HepG2 (cell line): ENCODE measurements at regions not wholly inside any gene's neighbourhood (a gene's known extent, or its start where the extent isn't known, plus 50 kb on each side); places are given as distances from the start of the nearest gene placed in this dataset.

ENCODE experiments used
- ATAC-seq: fragments of 200-7000 bp; cut with Tn5 transposase; 3 replicates; pipeline ENCODE4 v1.9.1; 2020; ENCODE audit warnings: mild to moderate bottlenecking, moderate library complexity
- BruUV-seq: library from RNA; stranded (reverse); fragments of 400-500 nt; replicated peaks from 2 replicates; lab custom pipeline; 2021; lab: Mats Ljungman, UMichigan
- CTCF ChIA-PET: fragments of 300-600 bp; formaldehyde crosslinking; extraction: SDS; loops from one replicate; lab custom pipeline; 2021; ENCODE audit warnings: low total read pairs, inconsistent platforms, low intra/inter-chr PET ratio; lab: Yijun Ruan, JAX
- POLR2A ChIA-PET: fragments of 350-600 bp; sonication (Branson Sonifier 250); formaldehyde crosslinking; loops from one replicate; lab custom pipeline; 2020; ENCODE audit warnings: antibody characterized with exemption, inconsistent platforms; lab: Yijun Ruan, JAX
- DNase-seq: peaks from one replicate; pipeline ENCODE4 v3.0.0-alpha.2; 2015; ENCODE audit warnings: low spot score
- FAIRE-seq: peaks from 3 replicates; lab custom pipeline; 2011; peaks lifted over from hg19 to GRCh38; lab: Jason Lieb, UNC
- H2AFZ ChIP-seq: one replicate; pipeline ENCODE4 v1.6.1; 2011; ENCODE audit warnings: low read length, inconsistent platforms
- H3K27ac ChIP-seq: fragments of 300-600 bp; 3 replicates; pipeline ENCODE4 v1.8.0; 2011; ENCODE audit warnings: mixed run types, mild to moderate bottlenecking, mixed read lengths, low read length, inconsistent platforms; ENCODE audit not compliant: insufficient read depth; ENCODE audit errors: extremely low read length
- H3K27me3 ChIP-seq, 2 experiments: fragments of 200-600 bp in 1 of 2; 2 replicates in 1 of 2; 3 replicates in 1 of 2; pipeline versions ENCODE4 v1.6.0 to v1.8.0; 2011; ENCODE audit warnings: low read length in 2 of 2, mild to moderate bottlenecking in 2 of 2, moderate library complexity in 2 of 2, inconsistent platforms in 1 of 2; ENCODE audit not compliant: insufficient read depth in 2 of 2, control insufficient read depth in 1 of 2
- H3K36me3 ChIP-seq, 2 experiments: fragments of 200-600 bp in 1 of 2; replicated peaks in 1 of 2; 2 replicates in 1 of 2; 3 replicates in 1 of 2; pipeline versions ENCODE4 v1.5.1 to v1.8.0; 2011; ENCODE audit warnings: low read length in 2 of 2, inconsistent platforms in 1 of 2; ENCODE audit not compliant: insufficient read depth in 2 of 2, control insufficient read depth in 1 of 2
- H3K4me1 ChIP-seq: 2 replicates; pipeline ENCODE4 v1.5.1; 2012; ENCODE audit warnings: low read length, inconsistent platforms; ENCODE audit not compliant: insufficient read depth
- H3K4me2 ChIP-seq: 2 replicates; pipeline ENCODE4 v1.6.0; 2011; ENCODE audit warnings: low read depth, low read length, inconsistent platforms
- H3K4me3 ChIP-seq, 3 experiments: fragments of 200-600 bp in 1 of 3; sonication (generic), shearing (Covaris generic) in 1 of 3; replicated peaks in 1 of 3; 2 replicates each; pipeline ENCODE4 v1.5.1; 2011 to 2016; ENCODE audit warnings: low read length in 3 of 3, inconsistent platforms in 2 of 3, low read depth in 2 of 3, mild to moderate bottlenecking in 2 of 3, control low read depth in 1 of 3, mixed read lengths in 1 of 3; ENCODE audit not compliant: insufficient read depth in 1 of 3
- H3K79me2 ChIP-seq: one replicate; pipeline ENCODE4 v1.6.1; 2011; ENCODE audit warnings: low read length, inconsistent platforms; ENCODE audit not compliant: insufficient read depth
- H3K9ac ChIP-seq: 2 replicates; pipeline ENCODE4 v1.6.0; 2011; ENCODE audit warnings: mild to moderate bottlenecking, low read depth, low read length, inconsistent platforms; ENCODE audit not compliant: insufficient read depth
- H3K9me3 ChIP-seq: 2 replicates; pipeline ENCODE4 v1.5.1; 2012; ENCODE audit warnings: mild to moderate bottlenecking, low read length
- H4K20me1 ChIP-seq: 2 replicates; pipeline ENCODE4 v1.6.0; 2011; ENCODE audit warnings: inconsistent platforms, mild to moderate bottlenecking, low read length, moderate library complexity; ENCODE audit not compliant: insufficient read depth
- CENPT ChIP-seq: sonication (generic); formaldehyde crosslinking; IDR thresholded peaks from 2 replicates; pipeline ENCODE4 v1.8.0; 2022; ENCODE audit warnings: low read depth, mild to moderate bottlenecking, moderate library complexity, missing genetic modification reagents
- HINFP ChIP-seq: sonication (generic); formaldehyde crosslinking; IDR thresholded peaks from 2 replicates; pipeline ENCODE4 v1.4.0; 2020; ENCODE audit warnings: low read depth, mild to moderate bottlenecking, missing genetic modification reagents
- HOXA7 ChIP-seq: sonication (generic); formaldehyde crosslinking; IDR thresholded peaks from 2 replicates; pipeline ENCODE4 v1.8.1; 2022; ENCODE audit warnings: mild to moderate bottlenecking, missing genetic modification reagents, moderate library complexity
- ZNF710 ChIP-seq: sonication (generic); formaldehyde crosslinking; IDR thresholded peaks from 2 replicates; pipeline ENCODE4 v1.5.0; 2020; ENCODE audit warnings: mild to moderate bottlenecking, missing genetic modification reagents, borderline replicate concordance
- ZNF720 ChIP-seq: sonication (generic); formaldehyde crosslinking; IDR thresholded peaks from 2 replicates; pipeline ENCODE4 v1.4.0; 2020; ENCODE audit warnings: missing genetic modification reagents
- WGBS: methylation state at CpG from one replicate; pipeline ENCODE4 v1.1.6; 2017; ENCODE audit warnings: low lambda C conversion rate; 5-methylcytosine and 5-hydroxymethylcytosine counted together
- in situ Hi-C: cut with HindIII; loops from 2 replicates; pipeline ENCODE4 v1.10.0; 2017; ENCODE audit warnings: low pct_unique_long_range_greater_than_20kb; ENCODE audit not compliant: extremely low pct_ligation_motif_present
- intact Hi-C: fragments of 100-400 bp; cut with micrococcal nuclease; formaldehyde crosslinking; loops from one replicate; pipeline ENCODE4 v1.10.0; 2022; ENCODE audit not compliant: unreplicated experiment
- TF ChIP-seq, protein P1 (sequence below): sonication (generic); formaldehyde crosslinking; IDR thresholded peaks from 2 replicates; pipeline ENCODE4 v1.4.0; 2020; ENCODE audit warnings: mild to moderate bottlenecking, low read depth, missing genetic modification reagents

- TF ChIP-seq HINFP (CRISPR knock-in tag): no peak
- no peak for TF ChIP-seq HOXA7
- TF ChIP-seq, protein P1, sequence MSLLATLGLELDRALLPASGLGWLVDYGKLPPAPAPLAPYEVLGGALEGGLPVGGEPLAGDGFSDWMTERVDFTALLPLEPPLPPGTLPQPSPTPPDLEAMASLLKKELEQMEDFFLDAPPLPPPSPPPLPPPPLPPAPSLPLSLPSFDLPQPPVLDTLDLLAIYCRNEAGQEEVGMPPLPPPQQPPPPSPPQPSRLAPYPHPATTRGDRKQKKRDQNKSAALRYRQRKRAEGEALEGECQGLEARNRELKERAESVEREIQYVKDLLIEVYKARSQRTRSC: no peak
Observed at GRCh38 chrX:121987835-121988234, 940.4 kb downstream of the GLUD2 start (continued).

DNA sequence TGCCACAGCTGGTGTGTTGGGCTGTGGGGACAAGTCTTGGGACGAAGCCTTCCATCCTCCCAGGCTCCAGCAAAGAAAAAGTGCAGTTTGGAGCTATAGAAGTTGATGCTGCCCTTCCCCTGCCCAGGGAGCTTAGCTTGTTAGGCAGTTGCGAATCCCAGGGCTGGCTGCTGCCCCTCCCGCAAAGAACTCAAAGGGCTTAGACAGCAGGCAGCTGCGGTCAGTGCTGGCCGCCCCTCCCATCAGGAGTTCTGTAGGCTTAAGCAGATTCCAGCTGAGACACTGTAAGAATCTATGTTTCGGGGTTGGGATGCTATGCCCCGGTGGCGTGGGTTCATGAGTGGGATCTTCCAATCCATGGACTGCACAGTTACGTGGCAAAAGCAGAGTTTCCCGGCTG is 956.7 kb downstream of the GLUD2 start:
- no peak overlapping the region for H3K27ac ChIP-seq
- H3K9ac ChIP-seq: no peak overlapping the region
- ChIA-PET POLR2A (no interaction called here), CTCF (no interaction called here)
- in situ Hi-C loops (no loop called here), intact Hi-C loops (no loop called here)
- H3K4me2 ChIP-seq: no peak overlapping the region
- no peaks in the 10 kb centered on the region for H3K9me3 ChIP-seq
- no peaks in the 10 kb centered on the region for H3K79me2 ChIP-seq
- no peaks in the 10 kb centered on the region for H3K36me3 ChIP-seq
- ATAC-seq (no peak), DNase-seq (no peak), FAIRE-seq (no peak)
- no peak overlapping the region for H3K4me3 ChIP-seq
- no peaks in the 10 kb centered on the region for H3K27me3 ChIP-seq
- TF ChIP-seq ZNF720 (CRISPR knock-in tag) (no peak), CENPT (CRISPR knock-in tag) (no peak)
- BruUV-seq: no TSS peak
- no peaks in the 10 kb centered on the region for H3K4me1 ChIP-seq
- no peaks in the 10 kb centered on the region for H4K20me1 ChIP-seq
- H2AFZ ChIP-seq: no peak overlapping the region
- WGBS: no CpG with 5 or more reads among the region's 10 CpGs

DNA sequence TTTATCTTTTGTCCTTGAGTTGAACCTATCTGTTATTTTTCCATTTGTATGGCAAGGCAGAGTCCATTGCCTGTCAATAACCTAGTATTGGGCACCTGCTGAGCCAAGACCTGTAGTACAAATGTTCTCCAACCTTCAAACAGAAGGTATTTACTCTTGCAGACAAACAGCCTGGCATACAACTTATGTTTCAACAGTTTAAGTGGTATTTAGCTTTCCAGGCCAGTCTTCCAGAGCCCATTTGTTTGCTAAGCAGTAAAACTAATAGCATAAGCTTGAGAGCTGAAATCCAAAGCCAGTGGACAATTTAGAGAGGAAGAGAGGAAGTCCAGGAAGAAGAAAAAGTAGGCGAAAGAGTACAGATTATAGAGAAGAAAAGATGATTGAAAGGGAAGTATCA is 979.3 kb downstream of the GLUD2 start:
- POLR2A ChIA-PET: no interaction called here
- H3K4me1 ChIP-seq: no peaks in the 10 kb centered on the region
- H3K9me3 ChIP-seq: no peaks in the 10 kb centered on the region
- CTCF ChIA-PET: no interaction called here
- no peaks in the 10 kb centered on the region for H3K36me3 ChIP-seq
- intact Hi-C loops (no loop called here), in situ Hi-C loops (no loop called here)
- FAIRE-seq: no peak
- no peak overlapping the region for H3K4me2 ChIP-seq
- H3K79me2 ChIP-seq: no peaks in the 10 kb centered on the region
- H3K9ac ChIP-seq: no peak overlapping the region
- no TSS peak for BruUV-seq
- H2AFZ ChIP-seq: no peak overlapping the region
- 0% methylated on average over 1 of the region's 1 CpG for WGBS
- H3K4me3 ChIP-seq: no peak overlapping the region
- no peaks in the 10 kb centered on the region for H3K27me3 ChIP-seq
- DNase-seq: no peak
- ATAC-seq: no peak
- no peak overlapping the region for H3K27ac ChIP-seq
- no peaks in the 10 kb centered on the region for H4K20me1 ChIP-seq
- TF ChIP-seq ZNF710: no peak
